DND-41 (cell line): ENCODE measurements at regions not wholly inside any gene's neighbourhood (a gene's known extent, or its start where the extent isn't known, plus 50 kb on each side); places are given as distances from the start of the nearest gene placed in this dataset.
"Not testable (repeated sequence)": the region's sequence is repeated elsewhere in the genome, so short reads cannot be mapped to it uniquely, and the experiment has no call there.

Experiments used
- CTCF ChIP-seq: IDR thresholded peaks from 2 replicates; pipeline ENCODE4 v1.5.1; 2012; ENCODE audit warnings: borderline replicate concordance, low read length, moderate library complexity, mild to moderate bottlenecking; ENCODE audit not compliant: poor library complexity, severe bottlenecking; ENCODE audit errors: extremely low read depth
- EZH2 ChIP-seq: IDR thresholded peaks from 3 replicates; pipeline ENCODE4 v1.6.1; 2012; ENCODE audit warnings: borderline replicate concordance, low read depth, mild to moderate bottlenecking, moderate library complexity, low read length, inconsistent platforms; ENCODE audit not compliant: severe bottlenecking

DNA sequence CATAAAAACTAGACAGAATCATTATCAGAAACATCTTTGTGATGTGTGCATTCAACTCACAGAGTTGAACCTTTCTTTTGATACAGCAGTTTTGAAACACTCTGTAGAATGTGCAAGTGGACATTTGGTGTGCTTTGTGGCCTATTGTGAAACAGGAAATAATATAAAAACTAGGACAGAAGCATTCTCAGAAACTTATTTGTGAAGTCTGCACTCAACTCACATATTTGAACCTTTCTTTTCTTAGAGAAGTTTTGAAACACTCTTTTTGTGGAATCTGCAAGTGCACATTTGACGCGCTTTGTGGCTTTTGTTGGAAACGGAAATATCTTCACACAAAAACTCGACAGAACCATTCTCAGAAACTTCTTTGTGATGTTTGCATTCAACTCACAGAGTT lies 260.0 kb downstream of the FOXD4L6 start:
- not testable (repeated sequence) for TF ChIP-seq CTCF, EZH2
